ENCODE measurements at regions not wholly inside any gene's neighbourhood (a gene's known extent, or its start where the extent isn't known, plus 50 kb on each side); places are given as distances from the start of the nearest gene placed in this dataset.

GRCh38 chr7:35869810-35870209 lies 69.0 kb downstream of the SEPTIN7 start:
- Histone ChIP-seq H2AFZ (ENCODE audit: low read length) (no peak overlapping the region), H3K9me3 (ENCODE audit: control insufficient read depth, insufficient read depth, low read depth, low read length) (no peaks in the 10 kb centered on the region), H3K36me3 (ENCODE audit: control insufficient read depth, insufficient read depth, low read length) (no peaks in the 10 kb centered on the region), H3K27me3 (ENCODE audit: control insufficient read depth, insufficient read depth, low read length) (no peaks in the 10 kb centered on the region), H3K4me1 (ENCODE audit: control insufficient read depth, extremely low read depth, insufficient read depth, low read length) (peaks cover 2% of the 10 kb centered on the region), H3K79me2 (ENCODE audit: control insufficient read depth, insufficient read depth, low read length) (peaks cover 24% of the 10 kb centered on the region), H4K20me1 (ENCODE audit: control insufficient read depth, extremely low read depth, insufficient read depth, low read length) (no peaks in the 10 kb centered on the region), H3K4me2 (ENCODE audit: extremely low read depth, insufficient read depth, low read length) (no peak overlapping the region), H3K4me3 (replicated peaks in 1 of 4; ENCODE audit: control extremely low read depth in 1 of 4, insufficient read depth in 1 of 4, low read depth in 3 of 4, low read length in 4 of 4) (no peak overlapping the region), H3K27ac (ENCODE audit: insufficient read depth, low read length) (peak overlapping the region; percentile 38), H3K9ac (ENCODE audit: insufficient read depth, low read length) (no peak overlapping the region)
- no peak for TF ChIP-seq EZH2 (IDR thresholded peaks at IDR 0.05; ENCODE audit: low read length, missing control alignments)
- no peak for TF ChIP-seq CTCF (conservative IDR thresholded peaks at IDR 0.05 in 1 of 2, IDR thresholded peaks at IDR 0.05 in 1 of 2; ENCODE audit: low read depth in 1 of 2, low read length in 2 of 2)
- DNase-seq (ENCODE audit: low read depth in 2 of 2), result peak; percentile 19 to 37

- Histone ChIP-seq H3K4me2 (ENCODE audit: extremely low read depth, insufficient read depth, low read length) (no peak overlapping the region), H4K20me1 (ENCODE audit: control insufficient read depth, extremely low read depth, insufficient read depth, low read length) (no peaks in the 10 kb centered on the region), H3K36me3 (ENCODE audit: control insufficient read depth, insufficient read depth, low read length) (no peaks in the 10 kb centered on the region), H3K9ac (ENCODE audit: insufficient read depth, low read length) (no peak overlapping the region), H3K79me2 (ENCODE audit: control insufficient read depth, insufficient read depth, low read length) (peaks cover 22% of the 10 kb centered on the region), H3K27me3 (ENCODE audit: control insufficient read depth, insufficient read depth, low read length) (no peaks in the 10 kb centered on the region), H3K27ac (ENCODE audit: insufficient read depth, low read length) (no peak overlapping the region), H2AFZ (ENCODE audit: low read length) (no peak overlapping the region), H3K9me3 (ENCODE audit: control insufficient read depth, insufficient read depth, low read depth, low read length) (no peaks in the 10 kb centered on the region), H3K4me3 (replicated peaks in 1 of 4; ENCODE audit: control extremely low read depth in 1 of 4, insufficient read depth in 1 of 4, low read depth in 3 of 4, low read length in 4 of 4) (no peak overlapping the region), H3K4me1 (ENCODE audit: control insufficient read depth, extremely low read depth, insufficient read depth, low read length) (peaks cover 2% of the 10 kb centered on the region)
- DNase-seq (ENCODE audit: low read depth in 2 of 2), result no peak
- no peak for TF ChIP-seq EZH2 (IDR thresholded peaks at IDR 0.05; ENCODE audit: low read length, missing control alignments)
- TF ChIP-seq CTCF (conservative IDR thresholded peaks at IDR 0.05 in 1 of 2, IDR thresholded peaks at IDR 0.05 in 1 of 2; ENCODE audit: low read depth in 1 of 2, low read length in 2 of 2), result no peak
Measured at GRCh38 chr7:35871856-35872255, 71.0 kb downstream of the SEPTIN7 start.

GRCh38 chr7:35874886-35875285 lies 74.0 kb downstream of the SEPTIN7 start:
- H3K4me3 ChIP-seq (replicated peaks in 1 of 4; ENCODE audit: control extremely low read depth in 1 of 4, insufficient read depth in 1 of 4, low read depth in 3 of 4, low read length in 4 of 4), result no peak overlapping the region
- DNase-seq (ENCODE audit: low read depth in 2 of 2), result no peak
- peaks cover 2% of the 10 kb centered on the region for H3K4me1 ChIP-seq (ENCODE audit: control insufficient read depth, extremely low read depth, insufficient read depth, low read length)
- no peak overlapping the region for H3K9ac ChIP-seq (ENCODE audit: insufficient read depth, low read length)
- H2AFZ ChIP-seq (ENCODE audit: low read length), result no peak overlapping the region
- no peaks in the 10 kb centered on the region for H3K9me3 ChIP-seq (ENCODE audit: control insufficient read depth, insufficient read depth, low read depth, low read length)
- no peaks in the 10 kb centered on the region for H4K20me1 ChIP-seq (ENCODE audit: control insufficient read depth, extremely low read depth, insufficient read depth, low read length)
- H3K79me2 ChIP-seq (ENCODE audit: control insufficient read depth, insufficient read depth, low read length), result peaks cover 13% of the 10 kb centered on the region
- H3K36me3 ChIP-seq (ENCODE audit: control insufficient read depth, insufficient read depth, low read length), result no peaks in the 10 kb centered on the region
- no peak overlapping the region for H3K27ac ChIP-seq (ENCODE audit: insufficient read depth, low read length)
- H3K4me2 ChIP-seq (ENCODE audit: extremely low read depth, insufficient read depth, low read length), result no peak overlapping the region
- no peak for TF ChIP-seq CTCF (conservative IDR thresholded peaks at IDR 0.05 in 1 of 2, IDR thresholded peaks at IDR 0.05 in 1 of 2; ENCODE audit: low read depth in 1 of 2, low read length in 2 of 2)
- no peak for TF ChIP-seq EZH2 (IDR thresholded peaks at IDR 0.05; ENCODE audit: low read length, missing control alignments)
- no peaks in the 10 kb centered on the region for H3K27me3 ChIP-seq (ENCODE audit: control insufficient read depth, insufficient read depth, low read length)
